Neural progenitor cell (in vitro differentiated cells): ENCODE measurements at regions not wholly inside any gene's neighbourhood (a gene's known extent, or its start where the extent isn't known, plus 50 kb on each side); places are given as distances from the start of the nearest gene placed in this dataset.
A peak's percentile ranks its signal among the peaks of the same experiment; 100 is the strongest.

Experiments
- DNase-seq: peaks from one replicate; pipeline ENCODE4 v3.0.0-alpha.2; 2016; ENCODE audit warnings: low spot score
- H2AFZ ChIP-seq: fragments of 200-600 bp; sonication (generic); replicated peaks from 2 replicates; pipeline ENCODE4 v1.6.1; 2016; ENCODE audit warnings: antibody characterized with exemption
- H3F3A ChIP-seq: fragments of 200-600 bp; sonication (generic); 2 replicates; pipeline ENCODE4 v1.6.1; 2016; ENCODE audit warnings: antibody characterized with exemption, low read depth
- H3K27ac ChIP-seq: fragments of 200-600 bp; sonication (generic); 2 replicates; pipeline ENCODE4 v1.5.1; 2016; ENCODE audit warnings: mild to moderate bottlenecking
- H3K27me3 ChIP-seq: fragments of 200-600 bp; sonication (generic); 2 replicates; pipeline ENCODE4 v1.6.1; 2016; ENCODE audit warnings: mild to moderate bottlenecking, moderate library complexity
- H3K36me3 ChIP-seq: fragments of 200-600 bp; sonication (generic); 2 replicates; pipeline ENCODE4 v1.5.1; 2016
- H3K4me1 ChIP-seq: fragments of 200-600 bp; sonication (generic); 2 replicates; pipeline ENCODE4 v1.6.1; 2016; ENCODE audit warnings: mixed run types
- H3K4me2 ChIP-seq: fragments of 200-600 bp; sonication (generic); 2 replicates; pipeline ENCODE4 v1.6.1; 2016
- H3K4me3 ChIP-seq: fragments of 200-600 bp; sonication (generic); 2 replicates; pipeline ENCODE4 v1.5.1; 2016
- H3K79me2 ChIP-seq: fragments of 200-600 bp; sonication (generic); 2 replicates; pipeline ENCODE4 v1.6.1; 2016; ENCODE audit warnings: low read depth
- H3K9ac ChIP-seq: fragments of 200-600 bp; sonication (generic); 2 replicates; pipeline ENCODE4 v1.6.1; 2016
- H3K9me3 ChIP-seq: fragments of 200-600 bp; sonication (generic); 2 replicates; pipeline ENCODE4 v1.5.1; 2016; ENCODE audit warnings: low read depth
- H4K20me1 ChIP-seq: fragments of 200-600 bp; sonication (generic); 2 replicates; pipeline ENCODE4 v1.6.1; 2016; ENCODE audit warnings: low read depth
- H3K27ac Mint-ChIP-seq: 3 replicates; pipeline ENCODE4 v1.8.0; 2021; ENCODE audit warnings: mixed read lengths
- H3K27me3 Mint-ChIP-seq: 2 replicates; pipeline ENCODE4 v1.8.0; 2022; ENCODE audit warnings: low read depth, mild to moderate bottlenecking, inconsistent platforms, moderate library complexity, mixed read lengths; ENCODE audit not compliant: insufficient read depth
- H3K36me3 Mint-ChIP-seq: 3 replicates; pipeline ENCODE4 v1.8.0; 2021; ENCODE audit warnings: mixed read lengths
- H3K4me1 Mint-ChIP-seq: 3 replicates; pipeline ENCODE4 v1.8.0; 2021; ENCODE audit warnings: mixed read lengths
- H3K4me3 Mint-ChIP-seq: 3 replicates; pipeline ENCODE4 v1.8.0; 2021; ENCODE audit warnings: mild to moderate bottlenecking, moderate library complexity, mixed read lengths
- H3K9me3 Mint-ChIP-seq: 3 replicates; pipeline ENCODE4 v1.8.0; 2020; ENCODE audit warnings: mixed read lengths
- EZH2 ChIP-seq: fragments of 200-600 bp; sonication (generic); IDR thresholded peaks from 2 replicates; pipeline ENCODE4 v1.6.1; 2017; ENCODE audit warnings: antibody characterized with exemption, mild to moderate bottlenecking, moderate library complexity
- EZH2phosphoT487 ChIP-seq: fragments of 200-600 bp; sonication (generic); IDR thresholded peaks from 2 replicates; pipeline ENCODE4 v1.6.1; 2017; ENCODE audit warnings: antibody characterized with exemption
- TF ChIP-seq, protein P1 (sequence below): fragments of 200-600 bp; sonication (generic); IDR thresholded peaks from 2 replicates; pipeline ENCODE4 v1.5.1; 2017; ENCODE audit warnings: antibody characterized with exemption, mild to moderate bottlenecking

GRCh38 chr9:38208206-38208901 is 139.3 kb upstream of the SHB start:
- Histone ChIP-seq H3K36me3 (no peaks in the 10 kb centered on the region), H3K4me2 (peak overlapping the region; percentile 28), H4K20me1 (no peaks in the 10 kb centered on the region), H3K79me2 (no peaks in the 10 kb centered on the region), H3F3A (peaks cover 21% of the 10 kb centered on the region), H3K4me3 (no peak overlapping the region), H3K9me3 (no peaks in the 10 kb centered on the region), H3K9ac (no peak overlapping the region), H2AFZ (no peak overlapping the region), H3K4me1 (peaks cover 32% of the 10 kb centered on the region), H3K27ac (no peak overlapping the region), H3K27me3 (peaks cover 30% of the 10 kb centered on the region)
- no peaks in the 10 kb centered on the region for H3K36me3 Mint-ChIP-seq
- DNase-seq: peak; percentile 51
- no peak overlapping the region for H3K4me3 Mint-ChIP-seq
- peaks cover 6% of the 10 kb centered on the region for H3K27me3 Mint-ChIP-seq
- peaks cover 3% of the 10 kb centered on the region for H3K9me3 Mint-ChIP-seq
- H3K27ac Mint-ChIP-seq: no peak overlapping the region
- H3K4me1 Mint-ChIP-seq: peaks cover 33% of the 10 kb centered on the region
- TF ChIP-seq EZH2: no peak
- no peak for TF ChIP-seq EZH2phosphoT487
- TF ChIP-seq, protein P1, sequence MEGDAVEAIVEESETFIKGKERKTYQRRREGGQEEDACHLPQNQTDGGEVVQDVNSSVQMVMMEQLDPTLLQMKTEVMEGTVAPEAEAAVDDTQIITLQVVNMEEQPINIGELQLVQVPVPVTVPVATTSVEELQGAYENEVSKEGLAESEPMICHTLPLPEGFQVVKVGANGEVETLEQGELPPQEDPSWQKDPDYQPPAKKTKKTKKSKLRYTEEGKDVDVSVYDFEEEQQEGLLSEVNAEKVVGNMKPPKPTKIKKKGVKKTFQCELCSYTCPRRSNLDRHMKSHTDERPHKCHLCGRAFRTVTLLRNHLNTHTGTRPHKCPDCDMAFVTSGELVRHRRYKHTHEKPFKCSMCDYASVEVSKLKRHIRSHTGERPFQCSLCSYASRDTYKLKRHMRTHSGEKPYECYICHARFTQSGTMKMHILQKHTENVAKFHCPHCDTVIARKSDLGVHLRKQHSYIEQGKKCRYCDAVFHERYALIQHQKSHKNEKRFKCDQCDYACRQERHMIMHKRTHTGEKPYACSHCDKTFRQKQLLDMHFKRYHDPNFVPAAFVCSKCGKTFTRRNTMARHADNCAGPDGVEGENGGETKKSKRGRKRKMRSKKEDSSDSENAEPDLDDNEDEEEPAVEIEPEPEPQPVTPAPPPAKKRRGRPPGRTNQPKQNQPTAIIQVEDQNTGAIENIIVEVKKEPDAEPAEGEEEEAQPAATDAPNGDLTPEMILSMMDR: no peak

- no peak overlapping the region for H3K27ac Mint-ChIP-seq
Measured at GRCh38 chr9:38207247-38207778, 138.3 kb upstream of the SHB start.

DNA sequence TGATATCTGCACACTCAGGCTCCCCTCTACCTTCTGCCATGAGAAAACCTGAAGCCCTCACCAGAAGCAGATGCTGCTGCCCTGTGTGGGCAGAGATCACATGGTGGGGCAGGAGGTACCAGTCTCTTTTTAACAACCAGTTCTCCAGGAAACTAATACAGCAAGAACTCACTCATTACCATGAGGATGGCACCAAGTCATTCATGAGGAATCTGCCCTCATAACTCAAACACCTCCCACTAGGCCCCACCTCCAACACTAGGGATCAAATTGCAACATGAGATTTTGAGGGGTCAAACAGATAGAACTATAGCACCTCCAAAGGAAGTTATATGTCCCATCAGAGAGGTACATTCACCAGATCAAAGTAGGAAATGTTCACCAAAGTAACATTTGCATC is 136.3 kb upstream of the SHB start:
- H3K4me1 Mint-ChIP-seq: peaks cover 30% of the 10 kb centered on the region
- H3K4me3 Mint-ChIP-seq: no peak overlapping the region
- no peak overlapping the region for H3K4me2 ChIP-seq
- no peaks in the 10 kb centered on the region for H3K36me3 ChIP-seq
- H3F3A ChIP-seq: peaks cover 28% of the 10 kb centered on the region
- H3K9me3 ChIP-seq: no peaks in the 10 kb centered on the region
- H3K36me3 Mint-ChIP-seq: peaks cover 4% of the 10 kb centered on the region
- H3K4me3 ChIP-seq: no peak overlapping the region
- peaks cover 15% of the 10 kb centered on the region for H3K9me3 Mint-ChIP-seq
- H3K27ac Mint-ChIP-seq: no peak overlapping the region
- H2AFZ ChIP-seq: no peak overlapping the region
- DNase-seq: no peak
- TF ChIP-seq EZH2: no peak
- TF ChIP-seq, protein P1: no peak
- TF ChIP-seq EZH2phosphoT487: no peak
- H3K27ac ChIP-seq: no peak overlapping the region
- no peaks in the 10 kb centered on the region for H4K20me1 ChIP-seq
- peaks cover 13% of the 10 kb centered on the region for H3K27me3 Mint-ChIP-seq
- H3K9ac ChIP-seq: no peak overlapping the region
- peaks cover 39% of the 10 kb centered on the region for H3K4me1 ChIP-seq
- H3K79me2 ChIP-seq: no peaks in the 10 kb centered on the region
- peaks cover 7% of the 10 kb centered on the region for H3K27me3 ChIP-seq

More at GRCh38 chr9:38207247-38207778, 138.3 kb upstream of the SHB start:
- H3K9me3 Mint-ChIP-seq: peaks cover 5% of the 10 kb centered on the region
- H3K79me2 ChIP-seq: no peaks in the 10 kb centered on the region
- peaks cover 31% of the 10 kb centered on the region for H3K4me1 Mint-ChIP-seq
- H3F3A ChIP-seq: peaks cover 23% of the 10 kb centered on the region
- H3K4me1 ChIP-seq: peaks cover 37% of the 10 kb centered on the region
- no peaks in the 10 kb centered on the region for H3K36me3 ChIP-seq
- no peak overlapping the region for H2AFZ ChIP-seq
- no peak overlapping the region for H3K4me3 ChIP-seq
- peaks cover 2% of the 10 kb centered on the region for H3K36me3 Mint-ChIP-seq
- peaks cover 6% of the 10 kb centered on the region for H3K27me3 Mint-ChIP-seq
- no peak overlapping the region for H3K4me3 Mint-ChIP-seq
- no peaks in the 10 kb centered on the region for H4K20me1 ChIP-seq
- no peak for DNase-seq
- no peak overlapping the region for H3K27ac ChIP-seq
- H3K4me2 ChIP-seq: no peak overlapping the region
- no peaks in the 10 kb centered on the region for H3K9me3 ChIP-seq
- no peak overlapping the region for H3K9ac ChIP-seq
- TF ChIP-seq EZH2: no peak
- TF ChIP-seq, protein P1: no peak
- peaks cover 20% of the 10 kb centered on the region for H3K27me3 ChIP-seq
